GM12891 (cell line): ENCODE measurements at regions not wholly inside any gene's neighbourhood (a gene's known extent, or its start where the extent isn't known, plus 50 kb on each side); places are given as distances from the start of the nearest gene placed in this dataset.

ENCODE experiments used
- PAX5 ChIP-seq: IDR thresholded peaks from 2 replicates; pipeline ENCODE4 v1.6.1; 2011; ENCODE audit warnings: low read length, moderate library complexity, mild to moderate bottlenecking; ENCODE audit not compliant: insufficient read depth, severe bottlenecking
- POLR2A ChIP-seq: IDR thresholded peaks from 2 replicates; pipeline ENCODE4 v1.6.1; 2011; ENCODE audit warnings: low read depth, low read length, control low read depth
- POLR2AphosphoS5 ChIP-seq: IDR thresholded peaks from 2 replicates; pipeline ENCODE4 v1.6.1; 2011; ENCODE audit warnings: low read depth, low read length, control low read depth
- POU2F2 ChIP-seq: IDR thresholded peaks from 2 replicates; pipeline ENCODE4 v1.6.1; 2011; ENCODE audit warnings: low read depth, mild to moderate bottlenecking, control low read depth, low read length, moderate library complexity
- TAF1 ChIP-seq: IDR thresholded peaks from 2 replicates; pipeline ENCODE4 v1.6.1; 2011; ENCODE audit warnings: low read depth, low read length, control low read depth

DNA sequence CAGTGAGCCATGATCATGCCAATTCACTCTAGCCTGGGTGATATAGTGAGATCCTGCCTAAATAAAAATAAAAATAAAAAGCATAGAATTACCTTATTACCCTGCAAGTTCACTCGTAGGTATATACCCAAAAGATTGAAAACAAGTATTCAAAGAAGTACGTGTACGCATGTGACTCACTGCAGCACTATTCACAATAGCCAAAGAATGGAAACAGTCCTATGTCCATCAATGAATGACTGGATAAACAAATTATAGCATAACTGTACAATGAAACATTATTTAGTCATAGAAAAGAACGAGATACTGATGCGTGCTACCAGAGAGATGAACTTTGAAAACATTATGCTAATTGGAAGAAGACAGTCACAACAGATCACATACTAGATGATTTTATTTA lies 204.6 kb upstream of the DIAPH2 start:
- TF ChIP-seq POLR2AphosphoS5, result no peak
- TF ChIP-seq POLR2A, result no peak
- no peak for TF ChIP-seq PAX5
- TF ChIP-seq TAF1, result no peak
- no peak for TF ChIP-seq POU2F2
